Osteocyte (in vitro differentiated cells): ENCODE measurements at regions not wholly inside any gene's neighbourhood (a gene's known extent, or its start where the extent isn't known, plus 50 kb on each side); places are given as distances from the start of the nearest gene placed in this dataset.

Experiments
- DNase-seq: peaks from one replicate; pipeline ENCODE4 v3.0.0; 2021; ENCODE audit warnings: mixed read lengths; ENCODE audit not compliant: unreplicated experiment; ENCODE audit errors: extremely low spot score
- H3K27ac Mint-ChIP-seq: one replicate; pipeline ENCODE4 v1.8.0; 2021; ENCODE audit warnings: mild to moderate bottlenecking, mixed read lengths; ENCODE audit not compliant: unreplicated experiment
- H3K27me3 Mint-ChIP-seq: one replicate; pipeline ENCODE4 v1.8.0; 2021; ENCODE audit warnings: mixed read lengths; ENCODE audit not compliant: unreplicated experiment
- H3K36me3 Mint-ChIP-seq: one replicate; pipeline ENCODE4 v1.8.0; 2021; ENCODE audit warnings: mixed read lengths; ENCODE audit not compliant: unreplicated experiment
- H3K4me1 Mint-ChIP-seq: one replicate; pipeline ENCODE4 v1.8.0; 2021; ENCODE audit warnings: mixed read lengths; ENCODE audit not compliant: unreplicated experiment
- H3K4me3 Mint-ChIP-seq: one replicate; pipeline ENCODE4 v1.8.0; 2021; ENCODE audit warnings: mild to moderate bottlenecking, moderate library complexity, mixed read lengths; ENCODE audit not compliant: unreplicated experiment
- H3K9me3 Mint-ChIP-seq: one replicate; pipeline ENCODE4 v1.8.0; 2021; ENCODE audit warnings: mixed read lengths; ENCODE audit not compliant: unreplicated experiment
- CTCF ChIP-seq: fragments of 200-600 bp; sonication (generic); IDR thresholded peaks from 2 replicates; pipeline ENCODE4 v1.5.0; 2021; ENCODE audit warnings: antibody characterized with exemption, mild to moderate bottlenecking, moderate library complexity

GRCh38 chr12:41959271-41959670 lies 185.4 kb downstream of the GXYLT1 start:
- Mint-ChIP-seq H3K27ac (no peak overlapping the region), H3K36me3 (no peaks in the 10 kb centered on the region), H3K27me3 (no peaks in the 10 kb centered on the region), H3K4me3 (no peak overlapping the region), H3K4me1 (peaks cover 2% of the 10 kb centered on the region), H3K9me3 (no peaks in the 10 kb centered on the region)
- DNase-seq, result no peak
- TF ChIP-seq CTCF, result no peak

- no peak for TF ChIP-seq CTCF
- no peaks in the 10 kb centered on the region for H3K36me3 Mint-ChIP-seq
- peaks cover 5% of the 10 kb centered on the region for H3K27me3 Mint-ChIP-seq
- DNase-seq, result no peak
- H3K4me1 Mint-ChIP-seq, result peaks cover 2% of the 10 kb centered on the region
- H3K9me3 Mint-ChIP-seq, result no peaks in the 10 kb centered on the region
- no peak overlapping the region for H3K27ac Mint-ChIP-seq
- H3K4me3 Mint-ChIP-seq, result no peak overlapping the region
These were observed 188.3 kb downstream of the GXYLT1 start for GRCh38 chr12:41956353-41956752.

- no peak for DNase-seq
These were observed 194.2 kb downstream of the GXYLT1 start for GRCh38 chr12:41950455-41950854.

GRCh38 chr12:41946106-41946505 lies 198.6 kb downstream of the GXYLT1 start:
- no peaks in the 10 kb centered on the region for H3K36me3 Mint-ChIP-seq
- H3K27ac Mint-ChIP-seq, result no peak overlapping the region
- no peak overlapping the region for H3K4me3 Mint-ChIP-seq
- H3K9me3 Mint-ChIP-seq, result peaks cover 4% of the 10 kb centered on the region
- DNase-seq, result no peak
- TF ChIP-seq CTCF, result no peak
- no peaks in the 10 kb centered on the region for H3K4me1 Mint-ChIP-seq
- peaks cover 8% of the 10 kb centered on the region for H3K27me3 Mint-ChIP-seq

More at GRCh38 chr12:41950455-41950854, 194.2 kb downstream of the GXYLT1 start:
- no peak for TF ChIP-seq CTCF
- Mint-ChIP-seq H3K4me3 (no peak overlapping the region), H3K9me3 (peaks cover 4% of the 10 kb centered on the region), H3K4me1 (no peaks in the 10 kb centered on the region), H3K27me3 (peaks cover 13% of the 10 kb centered on the region), H3K27ac (no peak overlapping the region), H3K36me3 (no peaks in the 10 kb centered on the region)

GRCh38 chr12:41944216-41944615 lies 200.5 kb downstream of the GXYLT1 start:
- Mint-ChIP-seq H3K4me3 (no peak overlapping the region), H3K9me3 (peaks cover 4% of the 10 kb centered on the region), H3K4me1 (no peaks in the 10 kb centered on the region), H3K27ac (no peak overlapping the region), H3K27me3 (peaks cover 14% of the 10 kb centered on the region), H3K36me3 (no peaks in the 10 kb centered on the region)
- DNase-seq, result no peak
- no peak for TF ChIP-seq CTCF
